ENCODE measurements at regions not wholly inside any gene's neighbourhood (a gene's known extent, or its start where the extent isn't known, plus 50 kb on each side); places are given as distances from the start of the nearest gene placed in this dataset.
A peak's percentile ranks its signal among the peaks of the same experiment; 100 is the strongest.

DNA sequence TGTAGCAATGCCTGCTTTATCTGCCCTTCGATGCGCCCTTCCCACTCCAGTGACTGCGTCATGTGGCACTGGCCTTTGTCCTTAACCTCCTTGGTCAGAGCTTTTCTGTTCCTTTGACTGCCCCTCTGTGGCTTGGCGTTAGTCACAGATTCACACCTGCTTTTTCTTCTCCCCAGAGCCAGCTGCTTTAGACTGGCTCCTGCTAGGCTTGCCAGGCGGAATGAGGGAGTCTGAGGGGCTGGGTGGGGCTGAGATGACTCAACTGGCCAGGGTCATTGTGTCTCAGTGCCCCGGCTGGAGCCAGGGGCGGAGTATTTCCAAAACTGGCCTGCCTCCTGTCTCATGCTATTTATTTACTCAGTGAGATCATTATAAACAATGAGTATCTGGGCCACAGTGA is 194.1 kb downstream of the EMX2 start:
- H3K4me3 ChIP-seq (ENCODE audit: low read length in 3 of 3) = no peak overlapping the region
- no peaks in the 10 kb centered on the region for H3K36me3 ChIP-seq (ENCODE audit: control insufficient read depth in 2 of 3, insufficient read depth in 3 of 3, low read length in 3 of 3)
- peak overlapping the region; percentile 66 to 74 for H3K27ac ChIP-seq (ENCODE audit: low read depth in 2 of 2, low read length in 2 of 2)
- H3K9ac ChIP-seq (ENCODE audit: low read length in 3 of 3) = peak overlapping the region in 1 of 3 donors; percentile 46
- intact Hi-C loops (cut with DNase I) = no loop called here
- H3K27me3 ChIP-seq (ENCODE audit: control insufficient read depth, insufficient read depth, low read length) = peaks cover 10% of the 10 kb centered on the region
- H3K9me3 ChIP-seq (ENCODE audit: control insufficient read depth in 2 of 3, insufficient read depth in 1 of 3, low read length in 3 of 3) = no peaks in the 10 kb centered on the region
- no peak for TF ChIP-seq CTCF (IDR thresholded peaks at IDR 0.05; ENCODE audit: borderline replicate concordance, extremely low read depth, insufficient read depth)
- FAIRE-seq = no peak
- DNase-seq = peak in 3 of 5 donors; percentile 26 to 92 (median 54)
- peaks cover 0 to 18% (median 13%) of the 10 kb centered on the region in 3 donors for H3K4me1 ChIP-seq (ENCODE audit: control insufficient read depth in 2 of 3, insufficient read depth in 2 of 3, low read depth in 1 of 3, low read length in 3 of 3)

- H3K9ac ChIP-seq (ENCODE audit: low read length in 3 of 3) = no peak overlapping the region
- no peak for TF ChIP-seq CTCF (IDR thresholded peaks at IDR 0.05; ENCODE audit: borderline replicate concordance, extremely low read depth, insufficient read depth)
- no peaks in the 10 kb centered on the region for H3K27me3 ChIP-seq (ENCODE audit: control insufficient read depth, insufficient read depth, low read length)
- H3K27ac ChIP-seq (ENCODE audit: low read depth in 2 of 2, low read length in 2 of 2) = no peak overlapping the region
- H3K9me3 ChIP-seq (ENCODE audit: control insufficient read depth in 2 of 3, insufficient read depth in 1 of 3, low read length in 3 of 3) = no peaks in the 10 kb centered on the region
- no peaks in the 10 kb centered on the region for H3K36me3 ChIP-seq (ENCODE audit: control insufficient read depth in 2 of 3, insufficient read depth in 3 of 3, low read length in 3 of 3)
- no peak for DNase-seq
- intact Hi-C loops (cut with DNase I) = no loop called here
- H3K4me3 ChIP-seq (ENCODE audit: low read length in 3 of 3) = no peak overlapping the region
- FAIRE-seq = no peak
- H3K4me1 ChIP-seq (ENCODE audit: control insufficient read depth in 2 of 3, insufficient read depth in 2 of 3, low read depth in 1 of 3, low read length in 3 of 3) = peaks cover 0 to 14% (median 13%) of the 10 kb centered on the region in 3 donors
Measured at GRCh38 chr10:117740088-117740487, 197.5 kb downstream of the EMX2 start.

GRCh38 chr10:117740691-117741222 is 198.2 kb downstream of the EMX2 start:
- no peaks in the 10 kb centered on the region for H3K27me3 ChIP-seq (ENCODE audit: control insufficient read depth, insufficient read depth, low read length)
- peaks cover 0 to 10% (median 7%) of the 10 kb centered on the region in 3 donors for H3K4me1 ChIP-seq (ENCODE audit: control insufficient read depth in 2 of 3, insufficient read depth in 2 of 3, low read depth in 1 of 3, low read length in 3 of 3)
- H3K9me3 ChIP-seq (ENCODE audit: control insufficient read depth in 2 of 3, insufficient read depth in 1 of 3, low read length in 3 of 3) = no peaks in the 10 kb centered on the region
- no peak overlapping the region for H3K4me3 ChIP-seq (ENCODE audit: low read length in 3 of 3)
- no peak for TF ChIP-seq CTCF (IDR thresholded peaks at IDR 0.05; ENCODE audit: borderline replicate concordance, extremely low read depth, insufficient read depth)
- no peak overlapping the region for H3K27ac ChIP-seq (ENCODE audit: low read depth in 2 of 2, low read length in 2 of 2)
- FAIRE-seq = no peak
- no peak overlapping the region for H3K9ac ChIP-seq (ENCODE audit: low read length in 3 of 3)
- no peaks in the 10 kb centered on the region for H3K36me3 ChIP-seq (ENCODE audit: control insufficient read depth in 2 of 3, insufficient read depth in 3 of 3, low read length in 3 of 3)
- DNase-seq = no peak
- intact Hi-C loops (cut with DNase I) = no loop called here

DNA sequence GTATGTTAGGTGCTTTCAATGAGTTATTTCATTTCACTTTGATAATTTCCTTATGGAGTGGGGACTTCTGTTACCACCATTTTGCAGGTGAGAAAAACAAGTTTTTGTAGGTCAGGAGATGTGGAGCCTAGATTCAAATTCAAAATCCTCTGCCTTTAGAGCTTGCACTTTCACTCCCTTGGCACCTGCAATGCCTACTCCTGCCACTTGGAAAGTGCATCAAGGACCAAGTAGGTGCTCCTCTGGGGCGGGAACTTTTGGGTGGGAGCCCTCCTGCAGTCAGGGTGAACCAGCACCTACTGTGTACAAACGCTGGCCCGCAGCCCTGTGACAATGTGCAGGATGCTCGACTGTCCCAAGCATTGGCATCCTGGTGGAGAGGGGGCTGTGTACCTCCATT is 199.0 kb downstream of the EMX2 start:
- FAIRE-seq (no peak), DNase-seq (no peak)
- Histone ChIP-seq H3K4me3 (ENCODE audit: low read length in 3 of 3) (no peak overlapping the region), H3K9ac (ENCODE audit: low read length in 3 of 3) (no peak overlapping the region), H3K36me3 (ENCODE audit: control insufficient read depth in 2 of 3, insufficient read depth in 3 of 3, low read length in 3 of 3) (no peaks in the 10 kb centered on the region), H3K27me3 (ENCODE audit: control insufficient read depth, insufficient read depth, low read length) (no peaks in the 10 kb centered on the region), H3K4me1 (ENCODE audit: control insufficient read depth in 2 of 3, insufficient read depth in 2 of 3, low read depth in 1 of 3, low read length in 3 of 3) (peaks cover 0 to 6% (median 0%) of the 10 kb centered on the region in 3 donors), H3K27ac (ENCODE audit: low read depth in 2 of 2, low read length in 2 of 2) (no peak overlapping the region), H3K9me3 (ENCODE audit: control insufficient read depth in 2 of 3, insufficient read depth in 1 of 3, low read length in 3 of 3) (no peaks in the 10 kb centered on the region)
- peak; percentile 14 for TF ChIP-seq CTCF (IDR thresholded peaks at IDR 0.05; ENCODE audit: borderline replicate concordance, extremely low read depth, insufficient read depth)
- intact Hi-C loops (cut with DNase I) = no loop called here
